Stimulated activated CD4-positive, alpha-beta T cell treated with anti-CD3 and anti-CD28 coated beads, Interleukin-12 subunit alpha, Interleukin-12 subunit beta, amount 100 ng/mL, for 24 hours (primary cell): ENCODE measurements at regions not wholly inside any gene's neighbourhood (a gene's known extent, or its start where the extent isn't known, plus 50 kb on each side); places are given as distances from the start of the nearest gene placed in this dataset.

Experiments used
- DNase-seq, 2 experiments: peaks; one replicate each; pipeline ENCODE4 v3.0.0-alpha.2; 2020; ENCODE audit warnings: low read depth in 2 of 2

GRCh38 chr7:108697254-108697653 is 127.6 kb downstream of the DNAJB9 start:
- no peak for DNase-seq

- DNase-seq: no peak
Observed at GRCh38 chr7:108711611-108712010, 141.9 kb downstream of the DNAJB9 start.

GRCh38 chr7:108716783-108717182 is 147.1 kb downstream of the DNAJB9 start:
- no peak for DNase-seq

- no peak for DNase-seq
Observed at GRCh38 chr7:108717781-108718180, 148.1 kb downstream of the DNAJB9 start.

GRCh38 chr7:108719631-108720030 is 150.0 kb downstream of the DNAJB9 start:
- DNase-seq: no peak

GRCh38 chr7:108722561-108722960 is 152.9 kb downstream of the DNAJB9 start:
- DNase-seq: no peak

GRCh38 chr7:108723381-108723814 is 153.7 kb downstream of the DNAJB9 start:
- DNase-seq: no peak

- DNase-seq: no peak
Observed at GRCh38 chr7:108724251-108725100, 154.8 kb downstream of the DNAJB9 start.

GRCh38 chr7:108735814-108736213 is 166.1 kb downstream of the DNAJB9 start:
- no peak for DNase-seq

- no peak for DNase-seq
Observed at GRCh38 chr7:108736221-108736891, 166.7 kb downstream of the DNAJB9 start.

GRCh38 chr7:108770981-108771745 is 201.5 kb downstream of the DNAJB9 start:
- DNase-seq: no peak

- no peak for DNase-seq
Observed at GRCh38 chr7:108771853-108772252, 202.2 kb downstream of the DNAJB9 start.

GRCh38 chr7:108777966-108778365 is 208.3 kb downstream of the DNAJB9 start:
- no peak for DNase-seq

- DNase-seq: no peak
Observed at GRCh38 chr7:108789451-108789850, 219.8 kb downstream of the DNAJB9 start.

GRCh38 chr7:108794466-108794865 is 224.8 kb downstream of the DNAJB9 start:
- no peak for DNase-seq

- no peak for DNase-seq
Observed at GRCh38 chr7:108802650-108803049, 233.0 kb downstream of the DNAJB9 start.

- DNase-seq: no peak
Observed at GRCh38 chr7:108805808-108806397, 236.2 kb downstream of the DNAJB9 start.

GRCh38 chr7:108808549-108809266 is 239.0 kb downstream of the DNAJB9 start:
- DNase-seq: no peak

GRCh38 chr7:108809356-108809755 is 239.7 kb downstream of the DNAJB9 start:
- no peak for DNase-seq

GRCh38 chr7:108810756-108811385 is 241.2 kb downstream of the DNAJB9 start:
- no peak for DNase-seq
